Mesothelial cell of epicardium (in vitro differentiated cells): ENCODE measurements at regions not wholly inside any gene's neighbourhood (a gene's known extent, or its start where the extent isn't known, plus 50 kb on each side); places are given as distances from the start of the nearest gene placed in this dataset.

ENCODE experiments used
- DNase-seq, 2 experiments: peaks; one replicate each; pipeline ENCODE4 v3.0.0; 2021; ENCODE audit warnings: low spot score in 2 of 2; ENCODE audit not compliant: unreplicated experiment in 2 of 2
- H3K27ac Mint-ChIP-seq: 2 replicates; pipeline ENCODE4 v1.8.0; 2021; ENCODE audit warnings: mixed read lengths
- H3K27me3 Mint-ChIP-seq: 2 replicates; pipeline ENCODE4 v1.8.0; 2021; ENCODE audit warnings: low read depth, mixed read lengths
- H3K36me3 Mint-ChIP-seq: 2 replicates; pipeline ENCODE4 v1.8.0; 2021; ENCODE audit warnings: mixed read lengths
- H3K4me1 Mint-ChIP-seq: 2 replicates; pipeline ENCODE4 v1.8.0; 2021; ENCODE audit warnings: mixed read lengths
- H3K4me3 Mint-ChIP-seq: 2 replicates; pipeline ENCODE4 v1.8.0; 2021; ENCODE audit warnings: mild to moderate bottlenecking, moderate library complexity, mixed read lengths
- H3K9me3 Mint-ChIP-seq: 2 replicates; pipeline ENCODE4 v1.8.0; 2021; ENCODE audit warnings: mixed read lengths
- CTCF ChIP-seq: fragments of 200-600 bp; sonication (generic); IDR thresholded peaks from one replicate; pipeline ENCODE4 v1.5.0; 2021; ENCODE audit warnings: antibody characterized with exemption; ENCODE audit not compliant: unreplicated experiment

- Mint-ChIP-seq H3K4me3 (no peak overlapping the region), H3K9me3 (peaks cover 4% of the 10 kb centered on the region), H3K27me3 (no peaks in the 10 kb centered on the region), H3K4me1 (no peaks in the 10 kb centered on the region), H3K27ac (no peak overlapping the region), H3K36me3 (peaks cover 23% of the 10 kb centered on the region)
- no peak for DNase-seq
- TF ChIP-seq CTCF = no peak
Observed at GRCh38 chr3:124444896-124445295, 285.4 kb upstream of the UMPS start.

GRCh38 chr3:124447845-124448244 is 282.4 kb upstream of the UMPS start:
- H3K27ac Mint-ChIP-seq = no peak overlapping the region
- H3K4me3 Mint-ChIP-seq = no peak overlapping the region
- TF ChIP-seq CTCF = no peak
- peaks cover 4% of the 10 kb centered on the region for H3K9me3 Mint-ChIP-seq
- no peaks in the 10 kb centered on the region for H3K27me3 Mint-ChIP-seq
- no peaks in the 10 kb centered on the region for H3K4me1 Mint-ChIP-seq
- peaks cover 20% of the 10 kb centered on the region for H3K36me3 Mint-ChIP-seq
- DNase-seq = no peak

- no peak overlapping the region for H3K4me3 Mint-ChIP-seq
- H3K27ac Mint-ChIP-seq = no peak overlapping the region
Observed at GRCh38 chr3:124448954-124449353, 281.3 kb upstream of the UMPS start.

GRCh38 chr3:124450366-124450765 is 279.9 kb upstream of the UMPS start:
- Mint-ChIP-seq H3K27ac (no peak overlapping the region), H3K4me1 (no peaks in the 10 kb centered on the region), H3K36me3 (peaks cover 16% of the 10 kb centered on the region), H3K27me3 (no peaks in the 10 kb centered on the region), H3K4me3 (no peak overlapping the region), H3K9me3 (peaks cover 4% of the 10 kb centered on the region)
- no peak for DNase-seq
- TF ChIP-seq CTCF = no peak

More at GRCh38 chr3:124448954-124449353, 281.3 kb upstream of the UMPS start:
- H3K9me3 Mint-ChIP-seq = peaks cover 4% of the 10 kb centered on the region
- DNase-seq = no peak
- no peaks in the 10 kb centered on the region for H3K27me3 Mint-ChIP-seq
- no peaks in the 10 kb centered on the region for H3K4me1 Mint-ChIP-seq
- H3K36me3 Mint-ChIP-seq = peaks cover 20% of the 10 kb centered on the region
- no peak for TF ChIP-seq CTCF

GRCh38 chr3:124451630-124452317 is 278.5 kb upstream of the UMPS start:
- H3K9me3 Mint-ChIP-seq = peaks cover 4% of the 10 kb centered on the region
- no peak overlapping the region for H3K27ac Mint-ChIP-seq
- no peaks in the 10 kb centered on the region for H3K27me3 Mint-ChIP-seq
- DNase-seq = no peak
- no peak for TF ChIP-seq CTCF
- H3K4me1 Mint-ChIP-seq = no peaks in the 10 kb centered on the region
- H3K36me3 Mint-ChIP-seq = peaks cover 18% of the 10 kb centered on the region
- no peak overlapping the region for H3K4me3 Mint-ChIP-seq
